OCI-LY1 (cell line): ENCODE measurements at regions not wholly inside any gene's neighbourhood (a gene's known extent, or its start where the extent isn't known, plus 50 kb on each side); places are given as distances from the start of the nearest gene placed in this dataset.

Experiments used
- H2AFZ ChIP-seq: fragments of 200-600 bp; sonication (generic), shearing (Covaris generic); 2 replicates; pipeline ENCODE4 v1.6.0; 2014; ENCODE audit warnings: antibody characterized with exemption, mild to moderate bottlenecking, low read length
- H3F3A ChIP-seq: fragments of 200-600 bp; sonication (generic), shearing (Covaris generic); 2 replicates; pipeline ENCODE4 v1.6.0; 2014; ENCODE audit warnings: mild to moderate bottlenecking, antibody characterized with exemption, low read length, moderate library complexity; ENCODE audit not compliant: insufficient read depth
- H3K27ac ChIP-seq: fragments of 200-600 bp; sonication (generic); 2 replicates; pipeline ENCODE4 v1.5.1; 2014; ENCODE audit warnings: low read length, mixed run types, mild to moderate bottlenecking, low read depth; ENCODE audit not compliant: poor library complexity, severe bottlenecking
- H3K27me3 ChIP-seq: fragments of 200-600 bp; sonication (generic); 2 replicates; pipeline ENCODE4 v1.6.0; 2014; ENCODE audit warnings: antibody characterized with exemption, mild to moderate bottlenecking, low read length, moderate library complexity; ENCODE audit not compliant: insufficient read depth
- H3K36me3 ChIP-seq: fragments of 200-600 bp; sonication (generic); 2 replicates; pipeline ENCODE4 v1.6.1; 2014; ENCODE audit warnings: mild to moderate bottlenecking, antibody characterized with exemption, low read length, moderate library complexity, mixed read lengths; ENCODE audit not compliant: insufficient read depth
- H3K4me1 ChIP-seq: fragments of 200-600 bp; sonication (generic); 2 replicates; pipeline ENCODE4 v1.5.1; 2014; ENCODE audit warnings: mild to moderate bottlenecking, low read length, moderate library complexity; ENCODE audit not compliant: insufficient read depth, severe bottlenecking
- H3K4me2 ChIP-seq: fragments of 200-600 bp; sonication (generic), shearing (Covaris generic); 2 replicates; pipeline ENCODE4 v1.6.1; 2014; ENCODE audit warnings: low read length
- H3K4me3 ChIP-seq: fragments of 200-600 bp; sonication (generic); 2 replicates; pipeline ENCODE4 v1.5.1; 2014; ENCODE audit warnings: low read length, low read depth, mild to moderate bottlenecking, mixed read lengths; ENCODE audit not compliant: poor library complexity, severe bottlenecking
- H3K79me2 ChIP-seq: fragments of 200-600 bp; shearing (Covaris generic); 2 replicates; pipeline ENCODE4 v1.6.1; 2016; ENCODE audit warnings: mixed run types, low read length, mixed read lengths; ENCODE audit not compliant: insufficient read depth
- H3K9ac ChIP-seq: fragments of 200-600 bp; sonication (generic), shearing (Covaris generic); 2 replicates; pipeline ENCODE4 v1.6.1; 2014; ENCODE audit warnings: mild to moderate bottlenecking, low read length, mixed read lengths
- H3K9me2 ChIP-seq: fragments of 200-600 bp; sonication (generic), shearing (Covaris generic); 2 replicates; pipeline ENCODE4 v1.6.1; 2014; ENCODE audit warnings: low read depth, mild to moderate bottlenecking, low read length, mixed read lengths
- H3K9me3 ChIP-seq: fragments of 200-600 bp; shearing (Covaris generic); 2 replicates; pipeline ENCODE4 v1.6.1; 2014; ENCODE audit warnings: low read length, mixed read lengths
- H4K20me1 ChIP-seq: fragments of 200-600 bp; sonication (generic), shearing (Covaris generic); 2 replicates; pipeline ENCODE4 v1.6.0; 2016; ENCODE audit warnings: mild to moderate bottlenecking, low read length; ENCODE audit not compliant: insufficient read depth
- CTCF ChIP-seq: fragments of 200-600 bp; sonication (generic), shearing (Covaris generic); IDR thresholded peaks from 2 replicates; pipeline ENCODE4 v1.5.1; 2017; ENCODE audit warnings: mild to moderate bottlenecking, antibody characterized with exemption, low read length, moderate library complexity, mixed read lengths
- EZH2 ChIP-seq: fragments of 200-600 bp; sonication (generic), shearing (Covaris generic); IDR thresholded peaks from 2 replicates; pipeline ENCODE4 v1.8.0; 2017; ENCODE audit warnings: borderline replicate concordance, mixed run types, mild to moderate bottlenecking, antibody characterized with exemption, low read length, moderate library complexity, mixed read lengths

- Histone ChIP-seq H4K20me1 (no peaks in the 10 kb centered on the region), H3K79me2 (no peaks in the 10 kb centered on the region), H3K4me3 (no peak overlapping the region), H3K9ac (no peak overlapping the region), H3K27ac (no peak overlapping the region), H3F3A (no peaks in the 10 kb centered on the region), H3K36me3 (no peaks in the 10 kb centered on the region), H2AFZ (no peak overlapping the region), H3K27me3 (no peaks in the 10 kb centered on the region), H3K9me3 (no peaks in the 10 kb centered on the region), H3K4me2 (no peak overlapping the region), H3K4me1 (no peaks in the 10 kb centered on the region), H3K9me2 (no peaks in the 10 kb centered on the region)
- no peak for TF ChIP-seq EZH2
- TF ChIP-seq CTCF: no peak
Observed at GRCh38 chr1:114274621-114275317, 121.1 kb upstream of the SYT6 start.

- no peaks in the 10 kb centered on the region for H4K20me1 ChIP-seq
- H3K27me3 ChIP-seq: no peaks in the 10 kb centered on the region
- H2AFZ ChIP-seq: no peak overlapping the region
- H3K4me3 ChIP-seq: no peak overlapping the region
- no peaks in the 10 kb centered on the region for H3K36me3 ChIP-seq
- no peak overlapping the region for H3K4me2 ChIP-seq
- H3K4me1 ChIP-seq: no peaks in the 10 kb centered on the region
- no peaks in the 10 kb centered on the region for H3K79me2 ChIP-seq
- no peaks in the 10 kb centered on the region for H3F3A ChIP-seq
- no peak overlapping the region for H3K27ac ChIP-seq
- TF ChIP-seq EZH2 (no peak), CTCF (no peak)
- no peak overlapping the region for H3K9ac ChIP-seq
- no peaks in the 10 kb centered on the region for H3K9me2 ChIP-seq
- H3K9me3 ChIP-seq: no peaks in the 10 kb centered on the region
Observed at GRCh38 chr1:114272593-114272992, 118.9 kb upstream of the SYT6 start.

- TF ChIP-seq CTCF (no peak), EZH2 (no peak)
- H2AFZ ChIP-seq: no peak overlapping the region
- no peak overlapping the region for H3K27ac ChIP-seq
- no peak overlapping the region for H3K4me3 ChIP-seq
- H3K9ac ChIP-seq: no peak overlapping the region
- H3K9me2 ChIP-seq: no peaks in the 10 kb centered on the region
- no peaks in the 10 kb centered on the region for H3K79me2 ChIP-seq
- no peaks in the 10 kb centered on the region for H3K4me1 ChIP-seq
- H3K27me3 ChIP-seq: no peaks in the 10 kb centered on the region
- no peak overlapping the region for H3K4me2 ChIP-seq
- no peaks in the 10 kb centered on the region for H3F3A ChIP-seq
- no peaks in the 10 kb centered on the region for H3K36me3 ChIP-seq
- no peaks in the 10 kb centered on the region for H4K20me1 ChIP-seq
- no peaks in the 10 kb centered on the region for H3K9me3 ChIP-seq
Observed at GRCh38 chr1:114270718-114271117, 117.0 kb upstream of the SYT6 start.
